ENCODE measurements at regions not wholly inside any gene's neighbourhood (a gene's known extent, or its start where the extent isn't known, plus 50 kb on each side); places are given as distances from the start of the nearest gene placed in this dataset.

- FAIRE-seq: no peak
- Histone ChIP-seq H3K4me2 (peak overlapping the region; percentile 36), H3K27ac (no peak overlapping the region), H3K4me1 (no peaks in the 10 kb centered on the region), H3K4me3 (no peak overlapping the region), H3K9me3 (no peaks in the 10 kb centered on the region; the same call in 2 of the 3 replicates)
- 7% methylated on average over 4 of the region's 4 CpGs for WGBS (ENCODE audit: missing lambda C conversion rate)
- CTCF ChIA-PET: interaction anchor here (0.6 to 1.6 kb wide), 13 partner anchors 12 to 1182 kb away, joined by 3 to 11 read pairs (median 4); no protein-coding TSS in a partner anchor
- peak; percentile 5 to 42 for DNase-seq (ENCODE audit: low read depth in 1 of 2, low spot score in 1 of 2)
- ATAC-seq: peak; percentile 62 to 68; a peak in 2 of 6 replicates
- POLR2A ChIA-PET: no interaction called here
- TF ChIP-seq TP53 (CRISPR knock-in tag; IDR thresholded peaks at IDR 0.05) (no peak), CHD4 (IDR thresholded peaks at IDR 0.05; ENCODE audit: borderline replicate concordance) (no peak), GATA3 (IDR thresholded peaks at IDR 0.05; ENCODE audit: borderline replicate concordance) (no peak), JUNB (IDR thresholded peaks at IDR 0.05) (no peak), ELK1 (IDR thresholded peaks at IDR 0.05; ENCODE audit: low read depth, low read length) (no peak), RAD21 (conservative IDR thresholded peaks at IDR 0.05 in 1 of 2, IDR thresholded peaks at IDR 0.05 in 1 of 2) (peak; percentile 64 to 67), PBX3 (IDR thresholded peaks at IDR 0.05) (no peak), HEYL (CRISPR knock-in tag; IDR thresholded peaks at IDR 0.05) (no peak), FOXS1 (CRISPR knock-in tag; IDR thresholded peaks at IDR 0.05) (no peak), RCOR1 (IDR thresholded peaks at IDR 0.05; ENCODE audit: low read depth, low read length) (no peak), HDAC2 (IDR thresholded peaks at IDR 0.05) (no peak), NPAS2 (CRISPR knock-in tag; IDR thresholded peaks at IDR 0.05; ENCODE audit: borderline replicate concordance) (no peak), SMC3 (IDR thresholded peaks at IDR 0.05) (peak; percentile 76), HOXA7 (CRISPR knock-in tag; IDR thresholded peaks at IDR 0.05) (no peak), RNF2 (IDR thresholded peaks at IDR 0.05; ENCODE audit: borderline replicate concordance, low read depth) (no peak), CTCF (IDR thresholded peaks at IDR 0.05) (peak; percentile 57), POLR2AphosphoS2 (conservative IDR thresholded peaks at IDR 0.05; ENCODE audit: low read length) (no peak), HOXB13 (CRISPR knock-in tag; IDR thresholded peaks at IDR 0.05; ENCODE audit: low read depth) (no peak), SREBF2 (IDR thresholded peaks at IDR 0.05) (no peak), BHLHE40 (IDR thresholded peaks at IDR 0.05; ENCODE audit: low read depth, low read length) (no peak), ZSCAN20 (CRISPR knock-in tag; IDR thresholded peaks at IDR 0.05) (no peak), KDM1A (IDR thresholded peaks at IDR 0.05; ENCODE audit: low read depth) (no peak), MAFK (IDR thresholded peaks at IDR 0.05; ENCODE audit: partially characterized antibody) (no peak), ESRRA (IDR thresholded peaks at IDR 0.05; ENCODE audit: borderline replicate concordance, low read length) (no peak), TFCP2L1 (CRISPR knock-in tag; IDR thresholded peaks at IDR 0.05) (no peak), MAX (IDR thresholded peaks at IDR 0.05) (no peak)
Measured at GRCh38 chr12:59164991-59165718, 244.9 kb upstream of the LRIG3 start.

Data from A549 (cell line).